ENCODE measurements at regions not wholly inside any gene's neighbourhood (a gene's known extent, or its start where the extent isn't known, plus 50 kb on each side); places are given as distances from the start of the nearest gene placed in this dataset.

- no peak for DNase-seq
Measured at GRCh38 chr10:31754803-31755624, 173.6 kb downstream of the ARHGAP12 start.

GRCh38 chr10:31753681-31754080 lies 174.9 kb downstream of the ARHGAP12 start:
- DNase-seq: no peak

- no peak for DNase-seq
Measured at GRCh38 chr10:31752170-31752569, 176.5 kb downstream of the ARHGAP12 start.

- no peak for DNase-seq
Measured at GRCh38 chr10:31751738-31752080, 176.9 kb downstream of the ARHGAP12 start.

GRCh38 chr10:31751051-31751737 lies 177.4 kb downstream of the ARHGAP12 start:
- no peak for DNase-seq

- peak; percentile 87 for DNase-seq
Measured at GRCh38 chr10:31749981-31750840, 178.4 kb downstream of the ARHGAP12 start.

- DNase-seq: no peak
Measured at GRCh38 chr10:31749301-31749700, 179.3 kb downstream of the ARHGAP12 start.

GRCh38 chr10:31745612-31746376 lies 182.8 kb downstream of the ARHGAP12 start:
- peak; percentile 73 for DNase-seq

- DNase-seq: no peak
Measured at GRCh38 chr10:31744025-31744424, 184.6 kb downstream of the ARHGAP12 start.

- DNase-seq: no peak
Measured at GRCh38 chr10:31742255-31742654, 186.4 kb downstream of the ARHGAP12 start.

- no peak for DNase-seq
Measured at GRCh38 chr10:31741473-31741872, 187.2 kb downstream of the ARHGAP12 start.

- DNase-seq: no peak
Measured at GRCh38 chr10:31739711-31740110, 188.9 kb downstream of the ARHGAP12 start.

GRCh38 chr10:31739146-31739545 lies 189.5 kb downstream of the ARHGAP12 start:
- no peak for DNase-seq

GRCh38 chr10:31731711-31732110 lies 196.9 kb downstream of the ARHGAP12 start:
- no peak for DNase-seq

GRCh38 chr10:31730776-31731175 lies 197.9 kb downstream of the ARHGAP12 start:
- no peak for DNase-seq

GRCh38 chr10:31728698-31729224 lies 199.9 kb downstream of the ARHGAP12 start:
- no peak for DNase-seq

- no peak for DNase-seq
Measured at GRCh38 chr10:31725436-31725835, 203.2 kb downstream of the ARHGAP12 start.

GRCh38 chr10:31724296-31724695 lies 204.3 kb downstream of the ARHGAP12 start:
- no peak for DNase-seq

- no peak for DNase-seq
Measured at GRCh38 chr10:31723106-31723750, 205.4 kb downstream of the ARHGAP12 start.

- DNase-seq: no peak
Measured at GRCh38 chr10:31721096-31721495, 207.5 kb downstream of the ARHGAP12 start.

GRCh38 chr10:31720546-31720945 lies 208.1 kb downstream of the ARHGAP12 start:
- DNase-seq: no peak

GRCh38 chr10:31709476-31709875 lies 219.2 kb downstream of the ARHGAP12 start:
- no peak for DNase-seq

All from right forelimb (tissue), 1 donor.